GM19397 (cell line): ENCODE measurements at regions not wholly inside any gene's neighbourhood (a gene's known extent, or its start where the extent isn't known, plus 50 kb on each side); places are given as distances from the start of the nearest gene placed in this dataset.

Experiments used
- ATAC-seq: cut with Tn5 transposase; IDR thresholded peaks from one replicate; pipeline ENCODE4 v1.9.1; 2021; ENCODE audit warnings: mild to moderate bottlenecking, moderate library complexity; ENCODE audit not compliant: unreplicated experiment

- ATAC-seq = no peak
Observed at GRCh38 chr10:59079386-59080226, 96.8 kb upstream of the PHYHIPL start.

- ATAC-seq = no peak
Observed at GRCh38 chr10:59082249-59082648, 94.2 kb upstream of the PHYHIPL start.

GRCh38 chr10:59085054-59085453, 91.4 kb upstream of the PHYHIPL start:
- ATAC-seq = no peak

GRCh38 chr10:59085711-59086502, 90.5 kb upstream of the PHYHIPL start:
- ATAC-seq = no peak

- no peak for ATAC-seq
Observed at GRCh38 chr10:59087486-59087885, 89.0 kb upstream of the PHYHIPL start.

- ATAC-seq = no peak
Observed at GRCh38 chr10:59088912-59089573, 87.4 kb upstream of the PHYHIPL start.

DNA sequence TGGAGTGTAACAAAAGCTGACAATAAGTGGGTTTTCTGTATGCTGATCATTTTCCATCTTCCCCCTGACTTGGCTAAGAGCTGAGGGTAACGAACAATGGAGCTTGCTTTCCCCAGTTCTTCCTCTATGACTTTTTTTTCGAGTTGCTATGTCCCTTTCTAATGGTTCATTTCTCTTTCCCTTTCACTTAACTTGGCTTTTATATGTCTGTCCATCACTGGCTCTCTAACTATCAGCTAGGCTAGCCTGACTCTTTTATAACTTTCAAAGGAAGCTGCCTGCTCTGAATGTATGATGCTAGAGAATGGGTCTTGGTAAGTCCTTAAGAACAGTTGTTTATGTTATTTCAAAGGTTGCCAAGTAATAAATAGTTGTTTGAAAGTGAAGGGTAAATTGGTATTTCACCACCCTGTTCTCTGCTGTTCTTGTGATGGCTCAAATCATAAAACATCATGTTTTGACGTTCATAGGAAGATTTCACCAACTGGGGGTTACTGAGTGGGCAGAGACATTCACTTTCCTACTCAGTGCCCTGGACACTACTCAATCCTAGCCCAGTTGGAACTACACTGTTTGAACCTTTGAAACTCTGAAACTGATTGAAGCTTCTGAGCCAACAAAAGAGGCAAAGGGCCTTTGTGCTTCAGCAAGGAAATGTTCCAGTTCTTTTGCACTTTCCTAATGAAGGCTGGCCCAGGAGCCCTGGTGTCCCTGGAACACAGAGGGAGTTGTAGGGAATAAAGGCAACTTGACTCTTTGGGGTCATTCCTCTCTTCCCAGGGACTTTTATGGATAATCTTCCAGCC, 85.4 kb upstream of the PHYHIPL start:
- no peak for ATAC-seq

GRCh38 chr10:59093461-59093860, 83.0 kb upstream of the PHYHIPL start:
- no peak for ATAC-seq

GRCh38 chr10:59096631-59097030, 79.8 kb upstream of the PHYHIPL start:
- ATAC-seq = no peak

GRCh38 chr10:59098387-59098786, 78.1 kb upstream of the PHYHIPL start:
- ATAC-seq = no peak

DNA sequence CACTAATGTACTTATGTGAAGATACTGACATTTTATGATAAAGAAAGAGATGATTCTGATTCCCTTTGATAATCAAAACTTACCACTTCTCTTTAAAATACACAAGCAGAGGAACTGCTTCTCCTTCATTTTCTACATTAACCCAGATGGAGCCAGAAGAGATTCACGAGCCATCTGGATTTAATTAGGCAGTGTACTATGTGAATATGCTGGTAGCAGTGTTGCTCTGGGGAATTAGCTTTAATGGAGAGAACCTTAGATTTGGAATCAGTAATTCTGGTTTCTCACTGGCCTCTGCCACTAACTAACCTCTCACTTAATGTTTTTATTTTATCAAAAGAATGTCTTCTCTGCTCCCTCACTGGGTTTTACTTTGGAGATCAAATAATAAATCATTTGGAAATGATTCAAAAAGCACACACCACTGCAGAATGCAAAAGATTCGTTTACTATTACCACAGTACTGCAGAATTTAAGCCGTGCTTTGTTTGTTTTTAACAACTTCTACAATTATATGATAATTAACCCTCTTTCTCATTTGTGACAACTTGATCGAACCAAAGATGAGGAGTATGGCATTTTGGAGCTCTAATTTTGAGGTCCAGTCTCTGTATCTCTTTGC, 77.5 kb upstream of the PHYHIPL start:
- ATAC-seq = no peak

DNA sequence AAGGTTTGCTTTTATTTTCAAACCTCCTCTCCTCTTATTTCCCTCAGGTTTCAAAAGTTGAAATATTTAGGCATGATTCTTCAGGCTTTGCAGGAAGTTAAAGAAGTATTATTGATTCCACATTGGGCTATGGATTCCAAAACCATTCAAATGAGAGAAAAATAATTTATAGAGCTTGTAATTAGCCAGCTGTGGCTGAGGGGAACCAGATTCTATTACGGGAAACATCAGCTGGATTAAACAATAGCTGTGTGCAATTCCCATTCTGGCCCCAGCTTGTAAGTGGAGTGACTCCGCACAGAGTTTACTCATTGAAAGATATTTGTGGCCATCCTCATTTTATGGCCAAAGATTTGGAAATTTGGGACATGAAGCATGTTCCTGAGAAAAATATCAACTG, 77.0 kb upstream of the PHYHIPL start:
- no peak for ATAC-seq

DNA sequence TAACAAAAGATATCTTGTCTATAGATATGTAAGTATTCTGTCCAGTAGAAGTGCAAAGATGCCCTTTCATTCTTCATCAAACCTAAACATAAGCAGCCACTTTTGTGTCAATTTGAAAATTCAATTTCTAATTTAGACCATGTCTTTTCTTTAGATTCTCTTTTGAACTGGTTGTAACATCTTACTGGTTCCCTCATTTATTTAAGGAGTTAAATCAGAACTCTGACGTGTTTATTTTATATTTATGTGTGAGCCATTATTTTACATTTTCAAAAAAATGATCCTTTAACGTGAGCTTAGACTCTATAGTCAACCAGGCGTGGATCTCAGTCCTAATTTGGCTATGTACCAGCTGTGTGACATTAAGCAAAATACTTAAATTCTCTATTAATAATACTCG, 74.0 kb upstream of the PHYHIPL start:
- ATAC-seq = no peak

DNA sequence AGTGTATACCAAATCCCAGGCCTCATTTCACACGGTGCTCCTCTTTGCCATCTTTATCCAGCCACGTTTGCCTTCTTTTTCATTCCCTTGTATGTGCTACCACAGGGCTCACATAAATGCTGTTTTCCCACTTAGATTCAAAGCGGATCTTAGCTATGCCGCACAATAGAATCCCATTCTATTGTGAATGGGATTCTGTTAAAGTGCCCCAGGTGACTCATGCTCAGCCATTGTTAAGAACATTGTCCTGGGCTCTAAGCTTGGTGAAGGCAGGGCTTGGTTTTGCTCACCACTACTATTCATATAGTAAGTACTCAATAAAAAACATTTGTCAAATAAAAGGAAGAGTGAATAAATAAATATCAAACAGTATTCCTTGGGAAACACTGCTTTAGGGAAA, 72.3 kb upstream of the PHYHIPL start:
- ATAC-seq = no peak

GRCh38 chr10:59106441-59106840, 70.0 kb upstream of the PHYHIPL start:
- ATAC-seq = no peak

DNA sequence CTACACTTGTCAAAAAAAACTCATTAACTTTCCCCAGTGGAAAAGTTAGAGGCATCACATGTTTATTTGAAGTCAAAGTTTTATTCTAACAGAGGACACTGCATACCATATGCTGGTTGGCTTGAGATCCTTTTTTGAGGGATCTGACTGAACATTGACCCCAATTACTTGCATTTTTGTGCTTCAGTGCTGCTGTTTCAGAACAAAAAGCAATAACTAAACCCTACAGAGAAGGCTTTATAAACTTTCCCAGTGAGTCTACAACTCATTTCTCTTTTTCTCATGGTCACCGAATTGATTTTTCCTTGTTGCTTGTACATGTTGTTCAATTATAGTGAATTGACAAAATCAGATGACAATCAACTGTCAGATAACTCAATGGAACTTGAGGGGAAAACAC, 69.3 kb upstream of the PHYHIPL start:
- no peak for ATAC-seq

- ATAC-seq = no peak
Observed at GRCh38 chr10:59108296-59108870, 68.1 kb upstream of the PHYHIPL start.

DNA sequence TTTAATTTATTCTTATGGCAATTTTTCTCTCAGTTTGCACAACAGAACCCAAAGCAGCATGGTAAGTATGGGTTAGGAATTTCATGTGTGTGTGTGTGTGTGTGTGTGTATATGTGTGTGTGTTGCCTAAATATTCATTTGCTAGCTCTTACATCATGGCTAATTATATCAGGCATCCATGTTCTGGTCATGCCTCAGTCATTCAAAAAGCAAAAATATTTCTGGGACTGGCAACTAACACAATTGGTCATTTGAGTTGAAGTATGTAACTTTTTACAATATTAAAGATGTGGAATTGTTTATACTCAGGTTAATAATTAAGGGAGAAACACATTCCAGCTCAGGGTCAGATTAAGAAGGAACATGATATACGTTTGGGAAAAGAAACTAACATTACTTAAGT, 67.6 kb upstream of the PHYHIPL start:
- no peak for ATAC-seq

GRCh38 chr10:59109826-59110225, 66.6 kb upstream of the PHYHIPL start:
- ATAC-seq = no peak

- no peak for ATAC-seq
Observed at GRCh38 chr10:59124187-59124586, 52.3 kb upstream of the PHYHIPL start.
